GM12878 (cell line): ENCODE measurements at regions not wholly inside any gene's neighbourhood (a gene's known extent, or its start where the extent isn't known, plus 50 kb on each side); places are given as distances from the start of the nearest gene placed in this dataset.

ENCODE experiments used
- ATAC-seq: fragments of 200-7000 bp; cut with Tn5 transposase; 3 replicates; pipeline ENCODE4 v1.9.1; 2020; ENCODE audit warnings: mild to moderate bottlenecking, moderate library complexity
- BruUV-seq: library from RNA; stranded (reverse); fragments of 400-500 nt; replicated peaks from 2 replicates; lab custom pipeline; 2021; lab: Mats Ljungman, UMichigan
- CTCF ChIA-PET: fragments of 300-600 bp; sonication (Branson Sonifier 250); formaldehyde crosslinking; extraction: SDS; loops from one replicate; lab custom pipeline; 2021; ENCODE audit warnings: inconsistent platforms; lab: Yijun Ruan, JAX
- POLR2A ChIA-PET: fragments of 350-600 bp; formaldehyde crosslinking; extraction: SDS; loops from one replicate; lab custom pipeline; 2021; ENCODE audit warnings: inconsistent platforms; lab: Charles Lee
- RAD21 ChIA-PET: fragments of 300-600 bp; sonication (Branson Sonifier 250); formaldehyde crosslinking; loops from one replicate; lab custom pipeline; 2023; ENCODE audit warnings: antibody characterized with exemption; ENCODE audit not compliant: unreplicated experiment; lab: Charles Lee
- SMC1A ChIA-PET: fragments of 300-600 bp; sonication (Branson Sonifier 250); formaldehyde crosslinking; loops from one replicate; lab custom pipeline; 2023; ENCODE audit not compliant: unreplicated experiment, uncharacterized antibody; lab: Charles Lee
- DNase-seq: peaks from one replicate; pipeline ENCODE4 v3.0.0-alpha.2; 2011; ENCODE audit warnings: low read depth, low spot score
- FAIRE-seq: peaks from 3 replicates; lab custom pipeline; 2011; peaks lifted over from hg19 to GRCh38; lab: Jason Lieb, UNC
- H2AFZ ChIP-seq: 2 replicates; pipeline ENCODE4 v1.6.0; 2011; ENCODE audit warnings: low read depth, low read length, control low read depth; ENCODE audit not compliant: control insufficient read depth
- H3K27ac ChIP-seq: 2 replicates; pipeline ENCODE4 v1.5.1; 2011; ENCODE audit warnings: control low read depth; ENCODE audit not compliant: control insufficient read depth, insufficient read depth
- H3K27me3 ChIP-seq, 2 experiments: replicated peaks in 1 of 2; 2 replicates each; pipeline versions ENCODE4 v1.6.0 to v1.6.1; 2011; ENCODE audit warnings: low read length in 1 of 2; ENCODE audit not compliant: control insufficient read depth in 2 of 2, insufficient read depth in 2 of 2
- H3K36me3 ChIP-seq, 2 experiments: 2 replicates each; pipeline ENCODE4 v1.5.1; 2011; ENCODE audit warnings: low read length in 1 of 2; ENCODE audit not compliant: control insufficient read depth in 2 of 2, insufficient read depth in 2 of 2
- H3K4me1 ChIP-seq: 2 replicates; pipeline ENCODE4 v1.6.1; 2011; ENCODE audit warnings: mild to moderate bottlenecking, low read length, moderate library complexity, mixed read lengths; ENCODE audit not compliant: control insufficient read depth, insufficient read depth
- H3K4me2 ChIP-seq: 2 replicates; pipeline ENCODE4 v1.6.0; 2011; ENCODE audit warnings: control low read depth; ENCODE audit not compliant: control insufficient read depth, insufficient read depth
- H3K4me3 ChIP-seq: fragments of 200-600 bp; sonication (generic); 2 replicates; pipeline ENCODE4 v1.5.1; 2016
- H3K79me2 ChIP-seq: 2 replicates; pipeline ENCODE4 v1.6.0; 2011; ENCODE audit warnings: low read length; ENCODE audit not compliant: control insufficient read depth, insufficient read depth
- H3K9ac ChIP-seq: 2 replicates; pipeline ENCODE4 v1.8.0; 2011; ENCODE audit warnings: low read length, control low read depth, mixed read lengths; ENCODE audit not compliant: control insufficient read depth, insufficient read depth
- H3K9me3 ChIP-seq: replicated peaks from 3 replicates; pipeline ENCODE4 v1.5.1; 2011; ENCODE audit warnings: mild to moderate bottlenecking, low read length; ENCODE audit not compliant: control insufficient read depth, insufficient read depth
- H4K20me1 ChIP-seq: 2 replicates; pipeline ENCODE4 v1.6.0; 2011; ENCODE audit not compliant: control insufficient read depth, insufficient read depth
- HDAC6 ChIP-seq: fragments of 200-600 bp; sonication (generic); IDR thresholded peaks from one replicate; pipeline ENCODE4 v1.8.0; 2017; ENCODE audit warnings: antibody characterized with exemption; ENCODE audit not compliant: unreplicated experiment
- MEF2B ChIP-seq: fragments of 450-650 bp; IDR thresholded peaks from 2 replicates; pipeline ENCODE4 v1.6.1; 2018; ENCODE audit warnings: mild to moderate bottlenecking, moderate library complexity; ENCODE audit not compliant: partially characterized antibody, poor library complexity, severe bottlenecking
- SRF ChIP-seq, 2 experiments: IDR thresholded peaks; 2 replicates each; pipeline ENCODE4 v1.6.1; 2011; ENCODE audit warnings: low read depth in 2 of 2, low read length in 2 of 2, mild to moderate bottlenecking in 1 of 2, moderate library complexity in 1 of 2
- SUPT20H ChIP-seq: IDR thresholded peaks from 2 replicates; pipeline ENCODE4 v1.6.1; 2011; ENCODE audit warnings: low read depth, mild to moderate bottlenecking, low read length, moderate library complexity, borderline replicate concordance; ENCODE audit not compliant: control insufficient read depth
- ZZZ3 ChIP-seq: IDR thresholded peaks from 2 replicates; pipeline ENCODE4 v1.6.1; 2011; ENCODE audit warnings: low read depth; ENCODE audit not compliant: control insufficient read depth, insufficient read length
- WGBS: methylation state at CpG from one replicate; pipeline ENCODE4 v1.1.6; 2016; ENCODE audit warnings: low lambda C conversion rate; ENCODE audit not compliant: insufficient replicate concordance, insufficient coverage; ENCODE audit errors: missing lambda C conversion rate; 5-methylcytosine and 5-hydroxymethylcytosine counted together
- in situ Hi-C: fragments of 300-500 bp; cut with MboI; formaldehyde crosslinking; loops from 9 replicates; pipeline ENCODE4 v1.14.3; 2018; ENCODE audit warnings: mixed read lengths
- intact Hi-C: fragments of 100-400 bp; cut with micrococcal nuclease; formaldehyde crosslinking; loops from one replicate; pipeline ENCODE4 v1.14.2; 2022; ENCODE audit not compliant: unreplicated experiment
- TF ChIP-seq, protein P1 (sequence below): IDR thresholded peaks from 2 replicates; pipeline ENCODE4 v1.6.1; 2012; ENCODE audit warnings: low read depth, low read length, improper control_type of control experiment

DNA sequence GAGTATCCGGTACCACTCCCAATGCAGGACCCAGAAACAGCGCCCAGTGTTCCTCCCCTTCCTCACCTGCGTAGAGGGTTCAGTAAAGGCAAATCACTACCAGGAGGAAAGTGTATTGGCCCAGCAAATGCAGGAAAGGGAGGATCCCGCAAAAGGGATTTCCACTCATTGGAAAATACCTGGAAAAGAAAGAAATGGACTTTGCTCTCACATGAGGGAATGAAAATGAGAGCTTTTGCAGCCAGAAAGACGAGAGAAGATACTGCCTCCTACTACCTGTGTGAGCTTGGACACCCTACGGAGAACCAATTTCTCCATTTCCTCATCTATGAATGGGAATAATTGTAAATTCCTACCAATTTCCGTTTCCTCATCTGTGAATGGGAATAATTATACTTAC is 184.1 kb upstream of the PPARGC1A start:
- no peaks in the 10 kb centered on the region for H3K79me2 ChIP-seq
- ATAC-seq: no peak
- H4K20me1 ChIP-seq: no peaks in the 10 kb centered on the region
- no peak for DNase-seq
- H3K4me2 ChIP-seq: no peak overlapping the region
- in situ Hi-C loops (no loop called here), intact Hi-C loops (no loop called here)
- ChIA-PET RAD21 (no interaction called here), CTCF (no interaction called here), POLR2A (no interaction called here), SMC1A (no interaction called here)
- H2AFZ ChIP-seq: no peak overlapping the region
- H3K36me3 ChIP-seq: no peaks in the 10 kb centered on the region
- TF ChIP-seq HDAC6 (no peak), ZZZ3 (no peak), SUPT20H (no peak), SRF (IDR thresholded peaks at IDR 0.05; ENCODE audit: low read depth in 2 of 2, low read length in 2 of 2) (no peak), MEF2B (no peak)
- TF ChIP-seq, protein P1, sequence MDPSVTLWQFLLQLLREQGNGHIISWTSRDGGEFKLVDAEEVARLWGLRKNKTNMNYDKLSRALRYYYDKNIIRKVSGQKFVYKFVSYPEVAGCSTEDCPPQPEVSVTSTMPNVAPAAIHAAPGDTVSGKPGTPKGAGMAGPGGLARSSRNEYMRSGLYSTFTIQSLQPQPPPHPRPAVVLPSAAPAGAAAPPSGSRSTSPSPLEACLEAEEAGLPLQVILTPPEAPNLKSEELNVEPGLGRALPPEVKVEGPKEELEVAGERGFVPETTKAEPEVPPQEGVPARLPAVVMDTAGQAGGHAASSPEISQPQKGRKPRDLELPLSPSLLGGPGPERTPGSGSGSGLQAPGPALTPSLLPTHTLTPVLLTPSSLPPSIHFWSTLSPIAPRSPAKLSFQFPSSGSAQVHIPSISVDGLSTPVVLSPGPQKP: no peak
- no peak overlapping the region for H3K27ac ChIP-seq
- H3K27me3 ChIP-seq: no peaks in the 10 kb centered on the region
- no peak overlapping the region for H3K9ac ChIP-seq
- 38% methylated on average over 7 of the region's 7 CpGs for WGBS
- FAIRE-seq: no peak
- BruUV-seq: no TSS peak
- no peaks in the 10 kb centered on the region for H3K4me1 ChIP-seq
- no peaks in the 10 kb centered on the region for H3K9me3 ChIP-seq
- no peak overlapping the region for H3K4me3 ChIP-seq
